HG02610 (cell line): ENCODE measurements at regions not wholly inside any gene's neighbourhood (a gene's known extent, or its start where the extent isn't known, plus 50 kb on each side); places are given as distances from the start of the nearest gene placed in this dataset.

ENCODE experiments used
- ATAC-seq: cut with Tn5 transposase; IDR thresholded peaks from one replicate; pipeline ENCODE4 v1.9.1; 2021; ENCODE audit warnings: mild to moderate bottlenecking, moderate library complexity; ENCODE audit not compliant: unreplicated experiment

DNA sequence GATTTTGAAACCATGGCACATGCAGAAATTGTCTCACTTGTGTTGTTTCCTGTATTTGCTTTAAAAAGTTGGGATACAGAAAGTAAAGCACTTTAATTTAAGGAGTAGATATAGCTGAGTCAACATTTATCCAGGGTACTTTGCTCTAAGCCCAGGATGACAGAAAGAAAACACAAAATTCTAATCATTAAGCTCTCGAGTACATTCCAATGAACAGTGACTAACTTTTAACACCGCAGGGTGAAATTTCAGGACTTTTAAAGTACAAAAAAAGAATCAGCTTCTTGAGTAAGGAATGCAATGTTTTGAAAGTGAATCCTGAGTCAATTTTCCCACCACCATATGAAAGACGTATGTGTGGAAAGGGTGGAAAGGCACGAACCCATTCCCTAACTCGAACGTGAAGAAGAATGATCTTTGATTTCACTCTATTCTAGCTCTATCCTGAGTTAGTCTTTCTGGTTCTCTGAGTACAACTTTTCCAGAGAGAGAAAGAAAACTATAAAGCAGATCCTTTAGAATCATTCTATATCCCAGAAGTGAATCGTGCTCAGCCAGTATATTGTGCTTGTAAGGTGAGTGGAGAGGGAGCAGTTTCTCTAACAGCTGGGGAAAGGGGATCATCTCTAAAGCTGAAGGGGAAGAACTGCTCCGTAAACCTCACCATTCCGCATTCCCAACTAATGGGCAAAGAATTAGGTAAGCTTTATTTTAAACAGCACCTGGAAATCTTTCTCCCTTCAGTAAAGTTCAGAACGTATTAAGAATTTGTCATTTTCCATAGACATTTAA, 779.0 kb upstream of the FLRT2 start:
- ATAC-seq: no peak

DNA sequence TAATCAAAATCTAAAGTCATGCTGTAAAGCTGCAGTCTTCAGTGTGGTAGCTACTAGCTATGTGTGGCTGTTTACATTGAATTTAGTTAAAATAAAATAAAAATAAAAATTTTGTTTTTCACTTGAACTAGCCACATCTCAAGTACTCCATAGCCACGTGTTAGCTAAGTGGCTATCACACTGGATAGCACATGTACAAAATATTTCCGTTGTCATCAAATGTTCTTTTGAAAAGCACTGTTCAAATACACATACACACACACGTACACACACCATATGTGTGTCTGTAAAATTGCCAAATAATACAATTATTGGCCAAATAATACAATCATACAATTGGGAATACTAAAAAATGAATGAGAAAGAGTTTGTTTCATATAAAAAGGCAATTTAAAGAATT, 778.2 kb upstream of the FLRT2 start:
- ATAC-seq: no peak

DNA sequence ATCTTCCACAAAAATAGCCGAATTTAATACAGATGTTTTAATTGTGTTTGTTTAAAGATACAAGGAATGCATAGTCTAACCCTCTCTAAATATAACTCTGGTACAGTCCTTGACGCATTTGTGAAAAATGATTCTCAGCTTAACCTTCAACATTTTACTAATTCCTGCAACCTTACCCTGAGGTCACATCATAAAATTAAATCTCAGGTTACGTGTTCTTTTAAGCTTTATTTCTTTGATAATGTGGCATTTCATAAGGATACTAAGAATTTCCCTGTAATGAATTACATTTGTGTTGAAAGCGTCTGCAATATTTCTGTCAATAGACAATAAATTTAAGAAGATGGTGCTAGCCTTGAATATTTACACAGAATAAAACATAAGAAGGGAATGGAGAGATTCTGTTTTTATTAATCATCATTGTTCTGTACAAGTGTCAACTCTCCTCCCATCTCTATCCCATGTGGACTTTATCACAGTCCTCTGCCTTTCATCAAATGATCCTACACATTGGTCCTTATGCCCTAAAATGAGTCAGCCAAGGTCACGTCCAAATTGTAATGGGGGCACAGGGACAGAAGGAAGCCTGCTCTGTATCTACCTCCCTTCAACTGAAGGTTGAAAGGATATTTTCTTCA, 769.3 kb upstream of the FLRT2 start:
- no peak for ATAC-seq

DNA sequence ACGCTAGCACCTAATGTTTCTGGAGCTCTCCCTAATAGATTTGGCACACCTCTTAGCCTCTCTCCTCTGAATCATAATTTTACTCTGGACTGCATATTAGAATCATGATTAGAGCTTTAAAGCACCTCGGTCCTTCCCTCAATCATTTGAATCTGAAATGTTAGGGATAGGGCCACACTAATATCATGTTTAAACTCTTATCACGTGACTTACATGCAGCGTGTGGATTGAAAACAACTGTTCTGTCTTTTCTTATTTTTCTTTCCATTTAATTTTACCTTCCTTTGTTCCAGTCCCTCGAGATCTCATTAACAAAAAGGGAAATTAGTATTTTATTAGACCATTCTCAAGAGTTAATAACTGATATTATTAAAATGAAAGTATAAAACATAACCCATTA, 762.5 kb upstream of the FLRT2 start:
- no peak for ATAC-seq

- ATAC-seq: no peak
Observed at GRCh38 chr14:84770030-84770429, 759.9 kb upstream of the FLRT2 start.

- no peak for ATAC-seq
Observed at GRCh38 chr14:84777356-84777755, 752.6 kb upstream of the FLRT2 start.

- no peak for ATAC-seq
Observed at GRCh38 chr14:84782902-84783301, 747.0 kb upstream of the FLRT2 start.

GRCh38 chr14:84783511-84783910, 746.4 kb upstream of the FLRT2 start:
- no peak for ATAC-seq

DNA sequence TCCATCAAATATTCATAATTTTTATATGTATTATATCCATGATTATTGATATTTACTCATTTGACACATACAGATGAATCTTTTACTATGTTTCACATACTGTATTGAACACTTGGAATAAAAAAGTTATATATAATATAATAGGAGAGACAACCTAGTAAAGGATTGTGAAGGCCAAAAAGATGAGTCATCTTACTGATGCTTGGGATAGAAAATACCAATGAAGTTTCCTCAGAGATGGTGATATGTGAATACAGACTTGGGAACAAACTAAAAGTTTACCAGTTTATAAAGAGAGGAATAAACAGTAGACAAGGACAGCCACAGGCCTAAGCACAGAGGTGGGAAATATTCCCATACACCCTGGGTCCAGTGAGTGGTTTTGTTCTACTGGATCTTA, 743.9 kb upstream of the FLRT2 start:
- ATAC-seq: no peak

GRCh38 chr14:84789012-84789411, 740.9 kb upstream of the FLRT2 start:
- ATAC-seq: no peak

DNA sequence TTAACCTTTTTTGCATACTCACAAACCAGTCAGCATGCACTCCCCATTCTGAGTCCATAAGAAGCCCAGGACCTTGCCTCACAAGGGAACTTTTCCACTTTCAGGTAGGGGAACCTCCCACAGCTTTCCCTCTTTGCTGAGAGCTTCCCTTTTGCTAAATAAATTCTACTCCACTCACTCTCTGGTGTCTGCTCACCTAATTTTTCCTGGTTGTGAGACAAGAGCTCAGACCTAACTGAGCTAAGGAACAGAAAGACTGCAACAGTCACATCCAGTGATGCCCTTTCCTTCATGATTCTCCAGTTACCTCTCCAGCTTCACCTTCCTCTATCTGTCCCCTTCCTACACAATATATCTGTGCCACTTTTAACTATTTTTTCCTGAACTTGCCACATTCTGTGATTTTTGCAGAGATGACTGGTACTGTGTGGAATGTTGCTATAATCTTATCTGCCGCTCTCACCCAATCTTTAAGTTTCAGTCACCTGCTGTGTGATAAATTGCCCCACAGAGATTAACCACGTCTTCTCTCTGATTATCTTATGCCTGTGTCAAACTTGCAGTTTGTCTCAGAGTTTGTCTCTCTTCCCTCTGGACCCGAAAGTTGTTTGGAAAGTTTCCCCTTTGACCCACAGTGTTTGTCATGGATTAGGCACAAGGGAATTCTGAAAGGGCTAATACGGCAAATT, 737.1 kb upstream of the FLRT2 start:
- no peak for ATAC-seq

DNA sequence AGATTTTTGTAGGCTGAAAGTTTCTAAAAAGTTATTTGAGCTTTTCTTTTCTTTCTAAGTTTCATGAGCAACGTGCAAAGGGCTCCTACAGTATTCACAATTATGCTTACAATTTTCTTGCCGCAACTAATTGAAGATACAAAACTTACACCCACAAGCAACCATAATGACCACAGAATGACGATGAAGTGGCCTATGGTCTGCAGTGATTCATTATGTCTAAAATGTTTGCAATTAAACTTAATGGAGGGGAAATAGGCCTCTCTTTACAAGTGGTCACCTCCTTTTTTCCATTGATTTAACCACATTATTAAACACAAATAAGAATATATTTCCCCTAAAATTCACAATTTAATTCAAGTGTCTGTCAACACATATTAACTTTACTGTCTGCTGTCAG, 732.6 kb upstream of the FLRT2 start:
- ATAC-seq: no peak

DNA sequence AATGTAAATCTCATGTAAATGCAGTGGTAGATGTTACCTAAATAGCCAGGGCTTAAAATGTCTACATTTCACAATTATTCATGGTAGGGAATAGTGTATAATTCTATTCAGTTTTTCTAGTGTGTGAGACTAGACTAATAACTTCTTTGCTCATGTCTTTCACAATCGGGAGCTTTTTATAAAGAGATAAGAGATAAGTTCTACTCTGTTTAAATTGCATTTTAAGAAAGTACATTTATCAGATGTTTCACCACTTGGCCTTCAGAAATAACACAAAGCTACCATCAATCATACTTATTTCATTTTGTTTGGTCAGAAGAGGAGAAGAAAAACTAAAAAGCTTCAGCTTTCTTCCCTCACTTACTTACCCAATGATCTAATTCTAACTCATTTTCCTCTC, 725.5 kb upstream of the FLRT2 start:
- ATAC-seq: no peak

DNA sequence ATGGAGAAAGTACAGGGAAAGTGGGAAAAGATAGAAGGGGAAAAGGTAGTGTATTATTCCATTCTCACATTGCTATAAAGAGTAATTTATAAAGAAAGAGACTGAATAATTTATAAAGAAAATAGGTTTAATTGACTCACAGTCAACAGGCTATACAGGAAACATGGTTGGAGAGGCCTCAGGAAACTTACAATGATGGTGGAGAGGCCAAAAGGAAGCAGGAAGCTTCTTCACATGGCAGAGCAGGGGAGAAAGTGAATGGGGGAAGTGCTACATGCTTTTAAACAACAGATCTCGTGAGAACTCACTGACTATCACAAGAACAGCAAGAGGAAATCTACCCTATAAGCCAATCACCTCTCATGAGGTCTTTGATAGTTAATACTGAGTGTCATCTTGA, 725.0 kb upstream of the FLRT2 start:
- no peak for ATAC-seq

GRCh38 chr14:84806181-84806580, 723.8 kb upstream of the FLRT2 start:
- ATAC-seq: no peak

GRCh38 chr14:84806622-84807021, 723.3 kb upstream of the FLRT2 start:
- no peak for ATAC-seq

DNA sequence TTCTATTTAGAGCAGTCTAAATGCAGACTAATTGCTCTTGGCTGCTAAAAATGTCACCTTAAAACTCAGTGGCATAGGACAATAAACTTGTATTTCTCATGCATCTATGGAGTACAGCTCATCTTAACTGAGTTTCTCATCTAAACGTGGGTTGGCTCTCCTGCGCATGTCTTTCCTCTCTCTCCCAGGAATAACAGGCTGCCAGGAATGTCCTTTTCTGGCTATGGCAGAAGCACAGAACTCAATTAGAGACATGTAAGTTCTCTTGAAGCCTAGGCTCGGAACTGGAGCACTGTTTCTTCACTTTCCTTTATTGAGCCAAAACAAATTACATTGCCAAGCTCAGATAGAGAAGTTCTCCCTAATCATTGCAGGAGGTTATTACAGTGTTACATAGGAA, 722.3 kb upstream of the FLRT2 start:
- no peak for ATAC-seq

- no peak for ATAC-seq
Observed at GRCh38 chr14:84809158-84809557, 720.8 kb upstream of the FLRT2 start.

- ATAC-seq: no peak
Observed at GRCh38 chr14:84814391-84814790, 715.6 kb upstream of the FLRT2 start.

DNA sequence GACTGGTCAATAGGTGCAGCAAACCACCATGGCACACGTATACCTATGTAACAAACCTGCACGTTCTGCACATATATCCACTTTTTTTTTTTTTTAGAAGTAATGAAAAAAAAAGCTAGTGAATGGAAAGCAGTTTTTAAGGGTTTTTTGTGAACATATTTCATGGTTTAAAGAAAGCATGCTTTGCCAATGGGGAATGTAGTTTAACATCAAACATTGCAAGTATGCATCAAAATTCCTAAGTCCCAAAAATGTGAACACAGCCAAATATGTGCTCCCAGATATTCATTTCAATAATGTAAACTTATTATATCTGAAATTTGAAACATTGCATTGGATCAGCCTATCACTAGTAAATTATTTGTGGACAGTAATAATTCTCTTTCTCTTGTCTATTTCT, 710.4 kb upstream of the FLRT2 start:
- no peak for ATAC-seq

GRCh38 chr14:84825481-84826251, 704.3 kb upstream of the FLRT2 start:
- ATAC-seq: no peak
